ENCODE measurements at regions not wholly inside any gene's neighbourhood (a gene's known extent, or its start where the extent isn't known, plus 50 kb on each side); places are given as distances from the start of the nearest gene placed in this dataset.
"Not testable (repeated sequence)": the region's sequence is repeated elsewhere in the genome, so short reads cannot be mapped to it uniquely, and the experiment has no call there.

DNA sequence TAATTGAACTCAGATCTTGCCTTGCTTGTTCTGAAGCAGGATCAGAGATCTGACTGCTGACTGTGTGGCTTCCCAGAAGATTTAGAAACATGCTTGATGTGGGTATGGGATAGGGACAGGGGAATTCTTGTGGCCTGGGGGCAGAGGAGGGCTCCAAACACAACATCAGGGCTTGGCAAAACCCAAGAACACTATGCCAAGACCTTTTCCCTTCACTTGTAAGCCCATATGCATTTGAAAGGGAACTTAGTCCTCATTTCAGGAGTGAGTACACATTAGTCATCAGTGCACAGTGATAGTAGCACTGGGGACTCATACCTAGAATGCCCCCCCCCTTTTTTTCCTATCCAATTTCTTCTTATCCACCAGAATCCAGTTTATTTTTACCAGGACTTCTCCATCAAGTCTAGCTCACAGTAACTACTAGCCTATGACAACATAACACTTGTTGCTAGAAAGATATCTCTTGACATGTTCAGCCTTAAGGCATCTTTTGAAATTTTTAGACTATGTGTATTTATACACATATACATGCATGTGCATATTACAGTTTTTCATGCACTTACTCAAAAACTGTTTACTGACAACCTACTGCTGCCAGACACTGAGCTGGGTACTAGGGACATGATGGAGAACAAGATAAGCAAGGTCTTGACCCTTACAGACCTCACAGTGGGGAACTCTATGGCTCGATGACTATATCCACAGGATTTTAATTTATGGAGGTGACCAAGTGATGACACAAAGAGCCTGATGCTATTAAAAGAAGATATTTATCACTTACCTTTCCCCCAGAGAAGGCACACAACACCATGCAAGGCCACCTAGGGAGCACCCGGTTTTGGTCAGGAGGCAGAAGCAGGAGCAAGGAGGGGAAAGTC is 158.3 kb upstream of the MAP3K1 start:
- DNase-seq, result no peak

DNA sequence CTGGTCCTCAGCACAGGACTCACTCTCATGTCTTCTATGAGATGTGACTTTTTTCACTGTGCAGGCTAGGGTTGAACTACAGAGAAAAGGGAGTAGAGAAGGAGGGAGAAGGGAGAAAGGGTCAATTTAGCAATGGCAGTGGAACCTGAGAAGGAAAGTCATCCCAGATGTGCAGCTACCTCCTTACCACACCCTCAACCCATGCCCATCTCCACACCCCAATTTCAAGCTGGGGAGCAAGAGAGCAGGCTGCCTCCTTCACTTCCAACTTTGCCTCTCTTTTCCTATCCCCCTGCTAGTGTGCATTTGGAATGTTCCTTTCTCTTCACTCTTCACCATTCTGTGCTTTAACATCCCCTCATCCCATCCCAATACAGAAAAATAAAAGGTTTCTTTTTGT is 163.5 kb upstream of the MAP3K1 start:
- DNase-seq, result no peak

DNA sequence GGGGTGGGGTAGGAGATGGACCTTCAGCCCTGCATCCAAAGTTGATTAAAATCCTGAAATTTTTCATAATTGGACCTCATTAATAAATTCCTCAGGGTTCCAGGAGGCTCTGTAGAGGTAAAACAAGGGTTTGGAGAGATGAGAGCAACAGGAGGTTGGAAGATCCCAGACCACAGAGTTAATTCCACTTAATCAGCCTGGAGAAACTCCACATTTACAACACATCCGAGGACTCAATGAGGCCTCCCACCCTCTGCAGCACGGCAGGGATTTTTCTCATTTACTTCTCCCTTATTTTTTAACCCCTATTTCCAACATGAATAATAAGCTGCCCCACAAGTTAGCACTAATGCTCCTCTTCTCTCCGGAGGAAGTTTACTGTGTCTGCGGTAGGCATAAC is 165.0 kb upstream of the MAP3K1 start:
- no peak for DNase-seq

DNA sequence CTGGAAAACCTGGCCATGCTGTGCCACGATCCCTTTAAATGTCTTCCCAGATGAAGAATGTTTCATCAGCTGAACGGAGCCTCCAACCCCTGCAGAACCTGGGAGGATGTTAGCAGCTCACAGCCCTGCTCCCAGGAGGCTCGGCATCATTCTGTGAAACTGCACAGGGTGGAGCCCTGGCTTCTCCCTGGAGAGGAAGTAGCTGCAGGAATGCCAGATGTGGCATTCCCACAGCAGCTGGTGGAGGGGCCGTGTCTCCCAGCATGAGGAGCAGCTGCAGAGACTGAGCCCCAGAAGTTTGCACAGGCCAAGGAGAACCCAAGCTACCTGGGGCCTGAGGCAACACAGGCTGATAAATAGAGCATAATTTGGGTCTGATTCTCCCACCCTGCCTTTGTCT is 165.8 kb upstream of the MAP3K1 start:
- no peak for DNase-seq

DNA sequence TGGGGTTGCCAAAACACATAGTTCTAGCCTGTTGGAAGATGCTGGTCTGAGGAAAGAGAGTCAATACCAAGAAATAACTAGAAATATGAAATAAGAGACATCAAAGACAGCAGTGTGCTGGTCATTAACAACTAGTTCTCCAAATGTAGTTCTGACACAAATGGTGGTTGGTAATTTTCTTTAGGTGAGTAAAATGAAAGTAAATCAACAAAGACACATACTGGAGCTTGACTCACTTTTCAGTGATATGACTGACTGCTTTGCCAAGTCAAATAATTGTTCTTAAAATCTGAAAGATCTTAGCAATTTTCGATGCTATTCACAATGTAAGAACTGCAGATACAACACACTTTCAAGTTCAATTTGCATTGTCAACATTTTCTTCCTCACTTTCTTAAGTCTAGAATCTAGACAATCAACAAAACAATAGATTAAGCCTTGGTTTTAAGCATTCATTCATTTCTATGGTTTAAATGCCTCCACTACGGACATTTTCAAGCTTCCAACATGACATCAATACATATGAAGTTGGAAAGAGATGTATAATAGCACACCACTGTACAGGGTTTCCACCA is 166.8 kb upstream of the MAP3K1 start:
- DNase-seq, result no peak

DNA sequence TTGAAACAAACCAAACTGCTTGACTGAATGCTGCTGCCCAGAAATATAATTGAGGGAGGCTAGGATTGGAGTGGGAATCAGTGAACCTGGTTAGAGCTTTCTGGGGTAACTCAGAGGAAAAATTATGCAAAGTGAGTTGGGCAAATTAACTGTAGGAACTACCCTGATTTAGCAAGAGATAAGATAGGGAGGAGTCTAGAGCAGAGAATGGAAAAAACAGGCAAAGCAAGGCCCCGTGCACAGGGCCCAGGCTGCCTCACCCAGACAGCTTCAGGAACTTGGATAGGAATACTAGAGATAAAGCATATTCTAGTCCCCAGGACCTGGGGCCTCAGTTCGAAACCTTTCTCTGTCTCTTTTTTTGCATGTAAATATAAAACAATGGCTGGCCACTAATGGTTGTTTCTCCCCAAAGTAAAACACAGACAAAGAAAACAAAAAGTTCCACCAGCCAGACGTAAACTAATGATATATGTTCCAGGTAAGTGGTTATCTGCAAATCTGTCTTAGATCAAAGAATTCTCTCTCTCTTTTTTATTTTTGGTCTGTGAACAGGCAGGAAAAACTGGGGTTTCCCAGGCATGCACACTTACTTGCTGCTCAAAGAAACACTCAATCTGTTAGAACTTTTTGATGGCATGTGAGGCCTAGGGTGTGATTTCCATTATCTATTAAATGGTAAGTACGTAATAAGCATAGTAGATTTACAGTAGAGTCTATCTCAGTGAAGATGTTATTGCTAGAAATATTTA is 168.1 kb upstream of the MAP3K1 start:
- DNase-seq, result no peak

DNA sequence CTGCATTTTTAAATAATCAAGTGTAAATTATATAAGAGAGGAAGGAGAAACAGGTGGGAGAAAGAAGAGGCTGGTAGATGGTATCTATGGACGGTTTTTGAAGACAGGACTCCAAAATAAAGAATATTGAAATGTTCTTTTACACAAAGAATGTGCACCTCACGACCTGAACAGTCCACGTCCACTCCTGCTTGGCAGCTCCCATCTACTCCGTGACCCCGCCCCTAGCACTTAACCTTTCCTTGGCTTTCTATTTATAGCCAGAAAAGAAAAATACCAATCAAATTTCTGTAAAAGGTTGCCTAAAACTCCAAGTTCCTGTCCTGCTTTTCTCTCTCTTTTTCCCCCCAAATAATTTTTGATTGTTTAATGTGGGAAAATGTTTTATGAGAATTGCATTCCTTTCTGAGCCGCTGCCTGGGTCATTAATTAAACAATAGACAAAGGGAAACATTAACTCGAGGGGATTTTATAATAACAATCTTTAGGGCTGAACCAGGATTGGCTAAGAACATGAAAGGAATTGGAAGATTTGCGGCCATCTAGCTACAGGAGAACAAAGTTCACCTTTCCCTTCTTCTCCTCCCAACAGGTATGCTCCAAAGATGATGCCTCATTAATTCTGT is 173.6 kb upstream of the MAP3K1 start:
- DNase-seq, result no peak

DNA sequence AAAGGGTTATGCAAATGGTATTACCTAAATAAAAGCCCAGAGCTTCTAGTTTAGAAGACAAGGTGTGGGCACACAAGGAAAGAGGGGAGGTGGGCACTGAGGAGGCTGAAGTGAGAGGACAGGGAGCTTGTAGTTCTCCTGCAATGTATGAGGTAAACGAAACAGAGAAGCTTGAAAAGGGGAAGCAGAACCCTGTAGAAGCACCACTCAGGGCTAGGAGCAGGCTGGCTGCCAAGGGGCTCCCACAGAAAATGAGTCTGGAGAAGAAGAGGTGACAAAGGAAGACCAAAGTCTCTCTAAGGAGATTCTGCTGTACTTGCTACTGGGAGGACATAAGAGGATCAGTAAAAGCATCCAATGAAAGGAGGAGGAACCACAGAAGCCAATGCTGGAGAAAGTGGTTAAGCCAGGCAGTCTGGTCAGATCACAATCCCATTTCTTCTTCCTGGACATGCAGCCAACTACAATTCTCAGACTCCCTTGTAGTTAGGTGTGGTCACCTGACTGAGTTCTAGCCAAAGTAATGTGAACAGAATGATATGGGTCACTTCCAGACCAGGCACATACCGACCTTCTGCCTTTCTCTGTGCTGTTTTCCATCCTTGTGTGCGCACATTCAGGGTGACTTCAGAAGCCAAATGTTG is 174.5 kb upstream of the MAP3K1 start:
- DNase-seq, result peak; percentile 38

DNA sequence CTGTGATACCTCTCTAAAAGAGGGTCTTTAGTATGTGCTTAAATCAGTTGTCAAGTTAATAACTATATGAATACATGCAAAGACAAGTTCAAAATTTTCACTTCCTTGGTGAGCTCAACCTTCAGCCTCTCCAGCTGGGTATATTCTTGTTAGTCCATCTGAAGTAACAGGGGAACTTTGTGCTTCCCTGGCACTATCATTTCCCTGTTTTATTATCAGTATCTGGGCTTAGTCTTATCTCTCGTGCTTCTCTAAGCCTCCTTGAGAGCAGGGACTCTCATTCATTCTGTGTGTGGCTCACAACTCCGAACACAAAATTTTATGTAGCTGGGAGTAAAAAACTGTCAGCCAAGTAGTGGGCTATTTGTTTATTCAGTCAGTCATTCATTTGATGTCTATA is 175.9 kb upstream of the MAP3K1 start:
- no peak for DNase-seq

DNA sequence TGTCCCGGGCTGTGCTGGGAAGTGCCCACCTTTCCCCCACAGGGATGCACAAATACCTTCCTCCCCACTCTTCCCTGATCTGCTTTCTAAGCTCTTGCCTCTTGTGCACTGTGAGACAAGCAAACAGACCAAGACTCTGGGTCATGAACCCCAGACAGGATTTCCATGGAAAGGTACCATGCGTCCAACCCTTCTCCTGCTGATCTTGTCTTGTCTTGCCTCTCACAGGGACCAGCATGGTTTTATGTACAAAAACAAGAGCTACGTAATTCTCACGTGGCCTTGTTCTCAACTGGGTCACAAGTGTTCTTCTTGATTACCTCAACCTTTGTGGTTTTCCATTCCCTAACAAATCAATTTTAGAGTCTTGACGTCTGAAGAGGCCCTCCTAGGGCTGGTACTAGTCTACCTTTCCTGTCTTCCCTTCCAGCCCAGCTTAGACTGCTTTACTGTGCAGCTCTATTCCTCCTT is 176.5 kb upstream of the MAP3K1 start:
- DNase-seq, result no peak

DNA sequence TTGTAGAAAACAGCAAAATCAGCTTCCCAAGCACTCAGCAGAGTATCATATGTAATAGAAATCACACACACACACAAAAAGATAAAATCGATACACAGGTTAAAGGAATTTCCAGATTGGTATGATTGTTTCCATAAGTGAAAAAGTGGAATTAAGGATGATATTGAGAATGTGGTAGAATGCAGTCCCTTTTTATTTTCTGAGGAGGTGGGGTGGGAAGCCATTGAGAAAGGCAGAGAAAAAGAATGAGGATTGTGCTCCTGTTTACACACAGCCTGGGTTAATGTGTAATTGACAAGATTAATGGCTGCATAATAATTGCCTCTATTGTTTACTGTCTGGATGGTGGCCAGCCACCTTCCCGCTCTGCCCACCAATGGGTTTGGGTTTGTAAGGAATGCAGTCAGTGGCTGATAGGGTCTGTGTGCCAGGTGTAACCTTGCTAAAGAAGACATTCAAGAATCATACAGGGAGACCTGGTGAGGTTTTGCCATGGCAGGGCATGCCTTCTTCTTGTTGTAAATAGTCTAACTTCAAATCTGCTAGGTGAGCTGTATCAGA is 177.2 kb upstream of the MAP3K1 start:
- DNase-seq, result no peak

DNA sequence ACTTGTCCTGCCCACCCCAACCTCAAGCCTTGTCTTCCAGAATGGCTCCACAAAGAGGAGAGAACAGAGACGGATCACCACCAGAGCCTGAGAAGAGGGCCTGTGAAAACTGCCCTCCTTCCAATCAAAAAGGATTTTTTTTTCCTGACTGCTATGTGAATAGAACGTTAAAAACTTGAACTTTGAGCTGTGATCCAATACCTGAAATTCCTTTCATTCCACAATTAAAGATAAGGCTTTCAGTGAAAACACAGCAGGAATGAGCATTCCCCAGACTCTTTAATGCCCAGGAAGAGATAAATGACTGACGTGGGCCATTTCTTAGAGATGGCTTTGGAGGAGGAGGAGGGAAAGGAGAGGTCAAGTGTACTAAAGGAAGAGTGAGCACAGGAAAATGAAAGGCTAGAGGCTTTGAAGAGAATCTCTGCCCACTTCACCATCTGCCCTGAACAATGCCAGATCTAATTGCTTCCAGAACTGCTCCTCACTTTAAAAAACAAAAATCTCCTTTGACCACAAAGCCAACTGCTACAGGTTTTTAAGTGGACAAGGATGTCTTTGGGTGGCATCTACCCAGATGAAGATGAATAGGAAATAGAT is 177.9 kb upstream of the MAP3K1 start:
- no peak for DNase-seq

DNA sequence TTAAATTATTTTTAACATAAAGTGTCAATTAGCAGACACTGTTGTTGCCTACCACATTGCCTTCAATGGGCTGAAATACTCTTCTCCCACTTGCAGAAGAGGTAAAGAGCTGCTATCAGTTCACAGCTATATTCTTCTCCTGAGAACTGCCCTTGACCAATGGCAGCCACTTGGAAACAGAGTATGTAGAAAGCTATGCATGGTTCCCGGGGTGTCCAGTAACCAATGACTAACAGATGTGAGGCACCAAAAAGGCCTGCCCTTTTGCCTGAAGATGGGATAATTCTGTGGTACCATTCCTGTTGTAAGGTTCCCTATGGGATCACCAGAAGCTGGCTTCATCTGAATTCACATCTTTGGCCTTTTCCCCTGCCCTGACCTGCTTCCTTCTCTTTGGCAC is 181.4 kb upstream of the MAP3K1 start:
- DNase-seq, result no peak

DNA sequence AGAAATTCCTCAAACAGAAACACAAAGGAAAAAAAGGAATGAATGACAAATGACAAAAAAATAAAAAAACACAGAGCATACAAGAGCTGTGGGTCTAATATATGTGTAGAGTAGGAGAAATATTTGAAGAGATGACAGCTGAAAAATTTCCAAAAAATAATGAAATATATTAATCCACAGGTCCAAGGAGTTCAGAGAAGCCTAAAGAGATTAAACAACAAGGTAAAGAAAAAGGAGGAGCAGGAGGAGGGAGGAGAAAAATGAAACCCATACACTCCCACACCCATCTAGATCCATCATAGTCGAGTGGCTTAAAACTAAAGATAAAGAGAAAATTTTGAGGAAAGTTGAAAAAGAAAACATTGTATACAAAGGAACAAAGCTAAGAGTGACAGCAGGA is 182.4 kb upstream of the MAP3K1 start:
- no peak for DNase-seq

DNA sequence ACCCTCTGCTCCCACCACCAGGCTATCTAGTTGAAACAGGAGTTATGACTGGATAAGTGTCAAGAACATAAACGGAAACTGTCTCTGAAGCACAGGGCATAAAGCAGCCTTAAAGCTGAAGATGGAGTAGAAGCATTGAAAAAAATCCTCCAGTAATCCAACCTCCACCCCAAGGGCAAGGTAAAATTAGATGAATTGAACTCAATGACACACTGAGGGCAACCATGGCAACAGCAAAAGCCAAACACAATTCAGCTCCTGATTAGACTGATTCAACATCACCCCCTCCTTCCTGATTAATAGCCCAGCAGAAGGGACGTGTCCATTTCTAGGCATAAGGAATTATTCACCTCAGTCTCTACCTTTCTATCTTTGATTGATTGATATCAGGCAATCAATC is 183.2 kb upstream of the MAP3K1 start:
- no peak for DNase-seq

DNA sequence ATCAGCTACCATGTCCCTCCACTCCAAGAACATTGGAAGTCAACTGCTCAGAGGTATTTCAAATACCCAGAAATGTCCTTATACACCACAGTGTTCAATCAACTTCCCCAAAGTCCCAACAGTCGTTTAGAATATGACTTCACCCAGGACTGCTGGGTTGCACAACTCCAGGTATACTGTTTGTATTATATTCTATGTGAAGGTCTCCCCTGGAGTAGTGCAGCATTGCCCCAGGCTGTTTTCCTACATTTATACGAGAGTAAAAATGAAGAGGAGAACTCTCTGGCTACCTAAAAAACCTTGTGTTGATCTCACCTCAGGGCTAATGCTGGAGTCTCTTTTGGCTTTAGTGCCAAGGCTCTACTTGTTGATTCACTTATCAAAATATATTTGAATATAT is 183.6 kb upstream of the MAP3K1 start:
- DNase-seq, result no peak

DNA sequence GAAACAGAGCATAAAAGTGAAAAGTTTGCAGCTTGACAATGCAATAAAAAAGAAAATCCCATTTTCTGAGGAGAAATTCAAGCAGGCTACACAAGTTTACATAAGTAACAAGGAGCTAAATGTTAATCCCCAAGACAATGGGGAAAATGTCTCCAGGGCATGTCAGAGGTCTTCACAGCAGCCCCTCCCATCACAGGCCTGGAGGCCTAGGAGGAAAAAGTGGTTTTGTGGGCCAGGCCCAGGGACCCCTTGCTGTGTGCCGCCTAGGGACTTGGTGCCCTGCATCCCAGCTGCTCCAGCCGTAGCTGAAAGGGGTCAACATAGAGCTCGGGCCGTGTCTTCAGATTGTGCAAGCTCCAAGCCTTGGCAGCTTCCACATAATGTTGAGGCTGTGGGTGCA is 186.7 kb upstream of the MAP3K1 start:
- DNase-seq, result not testable (repeated sequence)

DNA sequence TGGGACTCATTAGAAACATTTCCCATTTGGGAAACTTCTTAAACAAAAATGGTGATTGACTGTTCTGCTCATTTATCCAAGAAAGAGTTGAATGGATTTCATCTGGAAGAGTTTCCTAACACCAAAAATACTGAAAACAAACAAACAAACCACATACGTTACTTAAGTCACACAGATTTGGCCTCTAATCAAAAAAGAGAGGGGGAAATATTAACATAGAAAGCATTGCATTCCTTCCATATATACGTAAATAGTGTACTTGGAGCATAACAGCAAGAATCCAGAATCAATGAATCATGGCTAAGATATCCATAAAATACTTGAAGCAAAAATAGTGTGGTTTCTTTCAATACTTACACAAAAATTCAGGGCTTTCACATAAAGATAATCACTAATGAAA is 189.8 kb upstream of the MAP3K1 start:
- no peak for DNase-seq

DNA sequence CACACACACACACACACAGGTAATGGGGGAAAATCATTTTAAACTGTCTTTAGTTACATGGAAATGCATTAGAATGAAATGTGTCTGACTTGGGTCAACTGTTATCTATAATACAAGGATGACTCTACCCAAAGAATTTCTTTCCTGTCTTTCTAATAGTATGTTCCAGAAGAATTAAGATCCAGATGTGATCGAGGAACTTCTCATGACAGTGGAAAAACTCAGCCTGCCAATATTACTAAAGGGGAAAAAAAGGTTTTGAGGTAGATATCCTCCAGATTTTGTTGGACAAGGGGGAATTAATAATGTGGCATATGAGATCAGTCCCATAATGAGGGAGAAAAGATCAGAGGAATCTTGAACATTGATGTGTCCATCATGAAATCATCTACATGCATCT is 190.6 kb upstream of the MAP3K1 start:
- no peak for DNase-seq

DNA sequence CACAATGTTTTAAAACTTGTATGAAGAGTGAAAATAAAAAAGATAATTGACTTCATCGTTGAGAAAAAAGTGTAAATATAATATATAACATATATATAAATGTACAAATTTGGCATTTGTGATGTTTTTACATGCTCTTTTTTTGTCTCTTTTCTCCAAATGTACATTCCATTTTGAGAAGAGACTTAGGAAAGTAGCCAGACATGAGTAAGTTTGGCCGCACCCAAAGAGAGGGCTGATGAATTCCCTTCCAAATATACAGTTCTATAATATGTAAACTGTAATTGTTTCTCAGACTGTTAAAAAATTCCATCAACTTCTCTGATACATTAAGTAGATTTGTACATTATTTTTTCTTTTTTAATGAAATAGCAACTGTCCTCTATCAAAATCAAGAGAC is 193.2 kb upstream of the MAP3K1 start:
- no peak for DNase-seq

DNA sequence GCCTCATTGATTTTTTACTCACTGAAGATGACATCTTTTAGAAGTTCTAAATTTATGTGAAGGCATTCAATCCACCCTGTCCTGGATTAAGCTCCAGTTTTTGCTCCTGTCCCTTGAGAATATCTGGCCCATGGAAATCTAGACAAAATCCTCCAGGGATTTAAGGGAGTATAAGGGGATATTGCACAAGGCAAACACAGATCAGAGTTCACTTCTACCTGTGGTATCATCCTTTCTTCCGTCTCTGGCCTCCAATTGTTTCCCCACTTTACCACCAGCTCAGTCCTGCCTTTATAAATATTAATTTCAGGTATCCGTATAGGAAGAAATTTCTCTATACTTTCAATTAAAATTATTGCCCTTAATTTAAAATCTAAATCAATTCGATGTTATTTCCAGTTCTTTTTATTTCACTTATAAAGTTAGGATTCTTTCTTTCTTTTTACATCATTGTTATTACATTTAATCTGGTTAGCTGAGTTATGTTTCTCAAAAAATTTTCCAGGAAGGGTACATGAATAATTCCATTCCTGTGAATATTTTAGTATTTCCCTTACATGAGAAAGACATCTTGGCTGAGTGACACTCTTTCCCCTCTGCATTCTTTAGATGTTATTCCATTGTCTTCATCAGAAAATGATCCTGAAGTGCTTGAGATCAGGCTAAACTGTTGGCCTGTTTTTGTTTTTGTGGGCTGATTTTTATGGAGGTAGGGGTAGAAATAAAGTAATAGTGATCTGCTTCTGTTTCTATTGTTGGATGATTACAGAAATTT is 194.3 kb upstream of the MAP3K1 start:
- DNase-seq, result no peak
